ENCODE measurements at regions not wholly inside any gene's neighbourhood (a gene's known extent, or its start where the extent isn't known, plus 50 kb on each side); places are given as distances from the start of the nearest gene placed in this dataset.

GRCh38 chr1:244758708-244759107, 76.8 kb upstream of the COX20 start:
- DNase-seq (ENCODE audit: extremely low read depth in 1 of 4, low spot score in 3 of 4) (no peak), FAIRE-seq (no peak), ATAC-seq (no peak)
- WGBS (ENCODE audit: insufficient coverage, low coverage, missing lambda C conversion rate), result 0% methylated on average over 4 of the region's 4 CpGs
- Histone ChIP-seq H3K4me3 (no peak overlapping the region), H3K9me3 (replicated peaks; ENCODE audit: control insufficient read depth, insufficient read depth, low read depth, low read length) (no peaks in the 10 kb centered on the region; the same call in 1 of the 2 replicates), H3K9me1 (ENCODE audit: control insufficient read depth, insufficient read depth, low read length) (no peaks in the 10 kb centered on the region), H3K4me1 (replicated peaks in 1 of 2; ENCODE audit: control insufficient read depth in 2 of 2, insufficient read depth in 2 of 2, low read length in 2 of 2) (no peaks in the 10 kb centered on the region; a peak in 1 of 5 replicates), H3K36me3 (ENCODE audit: control insufficient read depth, insufficient read depth, low read length) (no peaks in the 10 kb centered on the region), H3K4me2 (ENCODE audit: insufficient read depth, low read length) (no peak overlapping the region), H3K9ac (ENCODE audit: insufficient read depth in 1 of 2, low read depth in 2 of 2, low read length in 2 of 2) (no peak overlapping the region), H3K27ac (ENCODE audit: extremely low read depth, low read depth, low read length) (no peak overlapping the region), H4K20me1 (replicated peaks; ENCODE audit: control insufficient read depth, insufficient read depth, low read length) (no peaks in the 10 kb centered on the region), H3K27me3 (ENCODE audit: control insufficient read depth in 2 of 2, insufficient read depth in 2 of 2, low read length in 2 of 2) (peaks cover 34 to 58% of the 10 kb centered on the region in 2 experiments), H2AFZ (ENCODE audit: low read depth, low read length) (no peak overlapping the region), H3K79me2 (ENCODE audit: control insufficient read depth, insufficient read depth, low read length) (no peaks in the 10 kb centered on the region)
- POLR2A ChIA-PET, result interaction anchor here (1.0 kb wide), 1 partner anchor 8 kb away, joined by 4 read pairs; no protein-coding TSS in a partner anchor
- intact Hi-C loops (cut with micrococcal nuclease), result no loop called here
- CTCF ChIA-PET (ENCODE audit: low intra/inter-chr PET ratio), result no interaction called here
- BruUV-seq (replicated peaks), result no TSS peak
- in situ Hi-C loops (cut with MboI), result no loop called here
- TF ChIP-seq VEZF1 (CRISPR knock-in tag; IDR thresholded peaks at IDR 0.05) (no peak), DACH1 (IDR thresholded peaks at IDR 0.05; ENCODE audit: partially characterized antibody) (no peak), ZNF707 (CRISPR knock-in tag; conservative IDR thresholded peaks at IDR 0.05) (no peak), MGA (IDR thresholded peaks at IDR 0.05) (no peak), KLF13 (tag; IDR thresholded peaks at IDR 0.05; ENCODE audit: borderline replicate concordance, low read depth) (no peak), ZNF696 (CRISPR knock-in tag; conservative IDR thresholded peaks at IDR 0.05) (no peak), NCOA4 (IDR thresholded peaks at IDR 0.05; ENCODE audit: partially characterized antibody) (no peak), TRIM28 (IDR thresholded peaks at IDR 0.05) (no peak), LCOR (CRISPR knock-in tag; IDR thresholded peaks at IDR 0.05) (no peak), GTF2F1 (IDR thresholded peaks at IDR 0.05; ENCODE audit: low read depth, low read length) (no peak), PHF20 (IDR thresholded peaks at IDR 0.05; ENCODE audit: partially characterized antibody) (no peak), FIP1L1 (IDR thresholded peaks at IDR 0.05; ENCODE audit: low read depth, low read length, poor library complexity, severe bottlenecking) (no peak)

Measured in K562 (cell line).